ENCODE measurements at regions not wholly inside any gene's neighbourhood (a gene's known extent, or its start where the extent isn't known, plus 50 kb on each side); places are given as distances from the start of the nearest gene placed in this dataset.
"Not testable (repeated sequence)": the region's sequence is repeated elsewhere in the genome, so short reads cannot be mapped to it uniquely, and the experiment has no call there.

- not testable (repeated sequence) for DNase-seq
Observed at GRCh38 chr3:59494969-59495368, 445.1 kb upstream of the CFAP20DC start.

- no peak for DNase-seq
Observed at GRCh38 chr3:59486520-59486919, 436.7 kb upstream of the CFAP20DC start.

GRCh38 chr3:59483191-59483590 lies 433.4 kb upstream of the CFAP20DC start:
- DNase-seq = no peak

- DNase-seq = no peak
Observed at GRCh38 chr3:59482684-59483083, 432.9 kb upstream of the CFAP20DC start.

- no peak for DNase-seq
Observed at GRCh38 chr3:59481776-59482400, 432.1 kb upstream of the CFAP20DC start.

- DNase-seq = no peak
Observed at GRCh38 chr3:59480486-59480995, 430.7 kb upstream of the CFAP20DC start.

GRCh38 chr3:59473636-59474035 lies 423.8 kb upstream of the CFAP20DC start:
- DNase-seq = no peak

- no peak for DNase-seq
Observed at GRCh38 chr3:59472541-59472940, 422.7 kb upstream of the CFAP20DC start.

GRCh38 chr3:59469948-59470723 lies 420.3 kb upstream of the CFAP20DC start:
- DNase-seq = no peak

- DNase-seq = no peak
Observed at GRCh38 chr3:59467476-59467875, 417.7 kb upstream of the CFAP20DC start.

- no peak for DNase-seq
Observed at GRCh38 chr3:59464187-59464586, 414.4 kb upstream of the CFAP20DC start.

- no peak for DNase-seq
Observed at GRCh38 chr3:59463253-59463652, 413.4 kb upstream of the CFAP20DC start.

GRCh38 chr3:59460068-59460467 lies 410.2 kb upstream of the CFAP20DC start:
- DNase-seq = no peak

- no peak for DNase-seq
Observed at GRCh38 chr3:59456852-59457485, 407.1 kb upstream of the CFAP20DC start.

GRCh38 chr3:59451800-59452746 lies 402.2 kb upstream of the CFAP20DC start:
- DNase-seq = no peak

GRCh38 chr3:59450946-59451763 lies 401.3 kb upstream of the CFAP20DC start:
- peak; percentile 42 for DNase-seq

GRCh38 chr3:59450437-59450836 lies 400.6 kb upstream of the CFAP20DC start:
- DNase-seq = no peak

GRCh38 chr3:59446775-59447465 lies 397.1 kb upstream of the CFAP20DC start:
- DNase-seq = no peak

GRCh38 chr3:59444676-59445075 lies 394.9 kb upstream of the CFAP20DC start:
- no peak for DNase-seq

- no peak for DNase-seq
Observed at GRCh38 chr3:59444294-59444671, 394.5 kb upstream of the CFAP20DC start.
